Astrocyte (in vitro differentiated cells and primary cell): ENCODE measurements at regions not wholly inside any gene's neighbourhood (a gene's known extent, or its start where the extent isn't known, plus 50 kb on each side); places are given as distances from the start of the nearest gene placed in this dataset.

Source experiments
- EZH2 ChIP-seq: IDR thresholded peaks from 2 replicates; pipeline ENCODE4 v1.6.1; 2012; ENCODE audit warnings: mild to moderate bottlenecking, low read length, inconsistent platforms; ENCODE audit not compliant: insufficient read depth
- TF ChIP-seq, protein P1 (sequence below): IDR thresholded peaks from 2 replicates; pipeline ENCODE4 v1.5.1; 2011; ENCODE audit warnings: low read depth, mild to moderate bottlenecking, inconsistent platforms, low read length, moderate library complexity; ENCODE audit not compliant: insufficient read depth

DNA sequence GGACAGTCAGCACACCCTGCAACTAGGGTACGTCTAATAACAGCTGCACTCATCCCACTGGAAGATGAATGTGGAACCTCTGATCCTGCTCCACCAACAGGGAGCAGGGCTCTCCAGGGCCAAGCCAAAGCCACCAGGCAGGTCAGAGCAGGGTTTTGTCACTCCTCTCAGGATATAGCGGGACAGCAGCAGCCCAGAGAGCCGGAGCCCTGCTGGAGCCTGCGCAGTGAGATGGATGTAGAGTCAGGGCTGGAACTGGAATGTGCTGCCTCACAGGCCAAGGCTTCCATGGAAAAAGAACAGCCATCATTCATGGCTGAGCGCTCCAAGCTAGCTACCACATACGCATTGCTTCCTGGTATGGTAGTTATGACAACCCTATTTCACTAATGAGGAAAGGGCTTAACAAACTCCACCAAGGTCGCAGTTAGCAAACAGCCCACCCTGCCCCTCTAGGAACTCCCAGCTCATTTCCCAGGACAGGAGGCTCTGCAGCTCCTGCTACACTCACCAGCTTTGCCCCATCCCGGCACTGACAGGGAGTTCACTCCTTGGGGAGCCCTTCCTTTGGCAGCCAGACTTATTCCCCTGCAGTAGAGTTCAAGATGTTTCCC is 85.2 kb downstream of the HS1BP3 start:
- TF ChIP-seq, protein P1, sequence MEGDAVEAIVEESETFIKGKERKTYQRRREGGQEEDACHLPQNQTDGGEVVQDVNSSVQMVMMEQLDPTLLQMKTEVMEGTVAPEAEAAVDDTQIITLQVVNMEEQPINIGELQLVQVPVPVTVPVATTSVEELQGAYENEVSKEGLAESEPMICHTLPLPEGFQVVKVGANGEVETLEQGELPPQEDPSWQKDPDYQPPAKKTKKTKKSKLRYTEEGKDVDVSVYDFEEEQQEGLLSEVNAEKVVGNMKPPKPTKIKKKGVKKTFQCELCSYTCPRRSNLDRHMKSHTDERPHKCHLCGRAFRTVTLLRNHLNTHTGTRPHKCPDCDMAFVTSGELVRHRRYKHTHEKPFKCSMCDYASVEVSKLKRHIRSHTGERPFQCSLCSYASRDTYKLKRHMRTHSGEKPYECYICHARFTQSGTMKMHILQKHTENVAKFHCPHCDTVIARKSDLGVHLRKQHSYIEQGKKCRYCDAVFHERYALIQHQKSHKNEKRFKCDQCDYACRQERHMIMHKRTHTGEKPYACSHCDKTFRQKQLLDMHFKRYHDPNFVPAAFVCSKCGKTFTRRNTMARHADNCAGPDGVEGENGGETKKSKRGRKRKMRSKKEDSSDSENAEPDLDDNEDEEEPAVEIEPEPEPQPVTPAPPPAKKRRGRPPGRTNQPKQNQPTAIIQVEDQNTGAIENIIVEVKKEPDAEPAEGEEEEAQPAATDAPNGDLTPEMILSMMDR, result no peak
- TF ChIP-seq EZH2, result no peak
